Endometrium (tissue), 2 donors: ENCODE measurements at regions not wholly inside any gene's neighbourhood (a gene's known extent, or its start where the extent isn't known, plus 50 kb on each side); places are given as distances from the start of the nearest gene placed in this dataset.
"Not testable (repeated sequence)": the region's sequence is repeated elsewhere in the genome, so short reads cannot be mapped to it uniquely, and the experiment has no call there.

Source experiments
- FAIRE-seq: peaks from 2 replicates; lab custom pipeline; 2012; peaks lifted over from hg19 to GRCh38; lab: Jason Lieb, UNC
- donor health status: control.
- donor health status: control.

DNA sequence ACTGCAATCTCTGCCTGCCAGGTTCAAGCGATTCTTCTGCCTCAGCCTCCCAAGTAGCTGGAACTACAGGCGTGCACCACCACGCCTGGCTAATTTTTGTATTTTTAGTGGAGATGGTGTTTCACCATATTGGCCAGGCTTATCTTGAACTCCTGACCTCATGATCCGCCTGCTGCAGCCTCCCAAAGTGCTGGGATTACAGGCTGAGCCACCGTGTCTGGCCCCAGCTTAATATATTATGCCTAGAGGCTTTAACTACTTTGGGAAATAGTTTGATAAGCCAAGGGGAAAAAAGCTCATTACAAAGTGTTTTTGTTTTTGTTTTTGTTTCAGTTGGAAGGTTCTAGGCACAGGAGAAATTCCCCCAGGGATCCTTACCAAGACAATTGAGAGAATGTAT lies 184.2 kb upstream of the FAM241A start:
- FAIRE-seq: not testable (repeated sequence)

DNA sequence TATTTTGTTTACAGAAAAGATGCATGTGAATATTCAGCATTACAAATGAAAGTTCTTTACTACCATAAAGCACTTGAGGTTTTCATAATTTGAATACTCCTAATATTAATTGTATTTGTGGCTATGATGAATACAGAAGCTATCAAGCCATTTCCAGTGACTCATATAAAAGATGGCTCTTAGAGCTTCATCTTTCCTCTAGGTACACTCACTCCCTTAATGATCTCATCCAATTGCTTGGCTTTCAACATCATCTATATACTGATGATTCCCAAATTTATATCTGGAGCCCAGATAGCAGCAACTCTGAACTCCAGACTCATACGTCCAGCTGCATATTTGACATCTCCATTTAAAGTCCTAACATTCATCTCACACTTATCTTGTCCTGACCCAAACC lies 183.4 kb upstream of the FAM241A start:
- FAIRE-seq: no peak

DNA sequence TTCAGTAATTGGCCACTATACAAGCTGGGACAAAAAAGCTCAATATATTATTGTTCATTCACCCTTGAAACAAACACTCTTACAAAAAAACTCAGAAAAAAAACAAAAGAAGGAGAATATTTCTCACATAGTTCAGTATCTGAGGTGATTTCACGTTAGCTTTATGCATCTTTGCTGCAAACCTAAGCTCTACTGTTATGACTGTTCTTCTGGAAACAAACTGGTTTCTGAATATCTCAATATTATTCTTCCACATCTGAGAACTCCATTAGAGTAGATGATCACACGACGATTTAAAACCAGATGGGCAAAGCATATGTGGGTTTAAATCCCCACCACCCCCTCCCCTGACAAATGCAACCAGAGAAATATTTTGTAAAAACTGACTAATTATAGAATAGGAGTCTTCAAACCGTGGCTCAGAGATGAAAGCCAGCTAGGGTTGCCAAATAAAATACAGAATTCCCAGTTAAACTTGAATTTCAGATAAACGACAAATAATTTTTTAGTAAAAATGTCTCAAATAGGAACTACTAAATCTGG lies 182.0 kb upstream of the FAM241A start:
- FAIRE-seq: no peak

DNA sequence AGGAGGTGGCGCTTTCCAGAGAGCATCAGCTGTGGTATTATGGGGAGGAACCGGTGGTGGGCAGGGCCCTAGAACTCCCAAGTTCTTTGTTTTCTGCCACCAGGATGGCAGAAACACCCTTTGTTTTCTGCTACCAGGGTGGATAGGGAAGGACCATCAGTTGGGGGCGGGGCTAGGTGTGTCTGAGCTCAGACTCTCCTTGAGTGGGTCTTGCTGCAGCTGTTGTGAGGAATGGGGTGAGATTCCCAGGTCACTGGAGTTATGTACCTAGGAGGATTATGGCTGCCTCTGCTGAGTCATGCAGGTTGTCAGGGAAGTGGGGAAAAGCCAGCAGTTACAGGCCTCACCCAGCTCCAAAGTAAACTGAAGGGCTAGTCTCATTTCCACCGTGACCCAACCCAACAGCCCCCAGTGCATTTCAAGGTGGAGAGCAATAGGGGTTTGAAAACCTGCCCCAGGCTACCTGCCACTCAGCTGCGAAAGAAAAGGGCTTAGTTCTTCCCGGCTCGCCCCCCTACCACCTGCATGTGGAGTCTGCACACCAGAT lies 167.8 kb upstream of the FAM241A start:
- no peak for FAIRE-seq

DNA sequence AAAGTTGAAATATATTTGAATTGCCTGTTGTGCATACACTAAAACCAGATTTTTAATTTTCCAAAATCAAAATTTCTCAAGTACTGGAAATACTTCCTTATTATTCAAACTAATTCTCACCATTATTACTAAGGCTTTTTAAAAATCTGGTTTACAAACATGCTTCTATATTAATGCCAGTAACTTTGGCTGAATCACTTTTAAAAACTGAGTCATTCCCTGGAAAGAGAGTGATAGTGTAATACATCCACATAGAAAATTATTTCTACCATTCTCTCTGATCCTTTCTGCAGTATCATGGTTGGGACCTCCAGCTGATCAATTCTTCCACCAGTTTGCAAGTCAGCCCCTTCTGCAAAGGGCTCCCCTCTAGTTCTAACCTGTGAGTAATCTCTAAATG lies 165.3 kb upstream of the FAM241A start:
- no peak for FAIRE-seq

DNA sequence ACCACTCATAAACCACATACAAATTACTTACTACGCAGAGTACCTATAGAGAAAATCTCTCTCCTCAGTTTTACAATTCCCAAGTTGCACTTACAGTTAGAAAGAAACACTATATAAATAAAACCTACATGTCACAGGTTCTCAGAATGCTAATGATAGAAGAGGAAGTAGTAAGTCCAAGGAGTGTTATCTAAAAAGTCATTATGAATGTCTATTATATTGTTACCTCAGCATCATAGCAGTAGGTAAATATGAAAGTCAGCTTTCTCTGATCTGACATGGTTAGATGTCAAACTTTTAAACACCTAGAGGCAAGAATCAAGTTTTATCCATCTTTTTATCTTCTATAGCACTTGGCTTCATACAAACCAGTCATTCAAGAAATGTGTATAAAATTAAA lies 163.2 kb upstream of the FAM241A start:
- no peak for FAIRE-seq

DNA sequence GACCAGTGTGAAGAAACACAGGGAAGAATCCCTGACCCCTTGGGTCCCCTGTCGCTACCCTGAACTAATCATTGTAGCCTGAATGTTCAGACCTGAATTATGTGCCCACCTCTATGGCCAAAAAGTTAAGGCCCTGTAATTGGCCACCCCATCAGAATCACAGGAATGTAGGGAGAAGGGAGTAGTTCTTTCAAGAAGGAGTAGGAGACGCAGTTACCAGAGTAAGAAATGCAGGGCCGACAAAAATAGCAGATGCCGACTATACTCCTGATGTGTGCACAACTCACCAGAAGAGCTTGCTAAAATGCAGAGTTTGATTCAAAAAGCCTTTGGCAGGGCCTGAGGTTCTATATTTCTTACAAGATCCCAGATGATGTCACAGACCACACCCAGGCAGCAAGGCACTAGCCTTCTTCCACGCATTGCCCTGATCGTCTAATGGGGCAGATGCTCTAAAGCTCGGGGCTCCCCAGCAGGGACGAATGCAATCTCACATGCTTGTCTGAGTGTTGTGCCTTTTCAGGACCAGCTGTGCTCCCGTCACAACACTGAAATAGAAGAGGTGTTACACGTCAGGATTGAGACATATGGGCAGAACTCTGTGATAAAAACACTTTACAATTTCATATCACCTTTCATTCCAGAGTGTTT lies 161.0 kb upstream of the FAM241A start:
- no peak for FAIRE-seq

DNA sequence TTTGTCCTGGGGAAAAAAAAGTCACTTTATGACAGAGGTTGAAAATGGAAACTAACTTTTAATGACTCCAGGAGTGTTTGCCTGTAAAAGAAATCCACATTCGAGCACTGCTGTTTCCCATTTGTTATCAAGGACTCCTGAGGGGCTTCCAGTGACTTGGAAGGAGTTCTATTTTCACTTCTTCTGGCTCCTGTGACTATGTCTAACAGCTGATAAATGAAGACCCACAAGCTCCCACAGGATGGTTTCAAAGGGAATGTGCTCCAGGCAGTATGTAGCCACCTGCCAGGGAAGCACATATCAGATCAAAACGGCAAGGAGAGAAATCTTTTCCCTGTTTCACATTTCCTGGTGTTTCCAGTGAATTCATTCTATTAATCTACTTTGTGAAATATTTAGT lies 159.8 kb upstream of the FAM241A start:
- FAIRE-seq: no peak

DNA sequence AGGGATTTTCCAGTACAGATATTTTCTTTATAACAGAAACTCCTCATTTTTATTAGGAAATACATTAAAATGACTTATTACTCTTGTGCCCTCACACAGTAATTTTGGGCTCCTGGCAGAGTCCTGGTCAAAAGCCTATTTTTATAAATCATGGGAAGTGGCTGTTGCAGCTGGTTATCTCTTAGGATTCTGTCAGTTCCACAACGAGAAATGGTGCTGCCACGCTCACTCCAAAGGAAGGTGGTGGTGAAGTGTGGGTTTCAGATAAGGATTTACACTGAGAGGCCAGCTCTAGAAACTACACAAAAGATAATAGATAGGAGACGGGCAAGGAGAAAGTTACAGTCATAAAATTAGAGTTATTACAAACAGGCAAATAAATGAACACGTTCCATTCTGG lies 159.2 kb upstream of the FAM241A start:
- no peak for FAIRE-seq

DNA sequence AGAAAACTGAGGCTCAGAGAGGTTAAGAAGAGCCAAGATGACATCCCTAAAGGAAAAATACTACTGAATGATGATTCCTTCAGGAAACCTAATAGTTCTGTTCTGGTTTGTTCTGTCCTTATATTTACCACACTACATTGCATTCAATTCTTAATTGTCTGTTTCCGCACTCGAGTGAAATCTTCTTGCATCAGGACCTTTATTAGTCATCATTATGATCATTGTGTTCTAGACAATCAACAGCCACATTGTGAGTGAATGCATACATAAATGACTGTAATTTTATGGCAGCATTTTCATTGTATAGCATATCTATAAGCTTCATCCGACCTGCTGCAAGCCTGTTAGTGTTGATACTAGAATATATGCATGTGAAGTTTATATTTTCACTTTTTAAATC lies 156.7 kb upstream of the FAM241A start:
- FAIRE-seq: no peak

DNA sequence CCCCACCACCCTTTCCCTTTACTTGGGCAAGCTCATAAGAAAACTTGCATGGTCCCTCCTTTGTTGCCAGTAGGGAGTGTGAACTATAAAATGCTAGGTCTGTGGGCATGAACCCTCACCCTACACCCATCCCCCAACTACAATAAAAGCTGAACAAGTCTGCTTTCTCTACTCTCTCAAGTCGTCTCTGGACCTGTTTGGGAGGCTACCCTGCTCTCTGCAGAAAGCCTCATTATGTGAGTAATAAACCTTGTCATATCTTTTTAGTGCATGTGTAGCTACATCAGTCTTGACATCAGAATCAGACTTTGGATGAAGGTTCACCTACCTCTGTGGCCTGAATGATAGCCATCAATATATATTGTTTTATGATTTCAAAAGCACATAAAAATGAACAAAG lies 155.4 kb upstream of the FAM241A start:
- no peak for FAIRE-seq

DNA sequence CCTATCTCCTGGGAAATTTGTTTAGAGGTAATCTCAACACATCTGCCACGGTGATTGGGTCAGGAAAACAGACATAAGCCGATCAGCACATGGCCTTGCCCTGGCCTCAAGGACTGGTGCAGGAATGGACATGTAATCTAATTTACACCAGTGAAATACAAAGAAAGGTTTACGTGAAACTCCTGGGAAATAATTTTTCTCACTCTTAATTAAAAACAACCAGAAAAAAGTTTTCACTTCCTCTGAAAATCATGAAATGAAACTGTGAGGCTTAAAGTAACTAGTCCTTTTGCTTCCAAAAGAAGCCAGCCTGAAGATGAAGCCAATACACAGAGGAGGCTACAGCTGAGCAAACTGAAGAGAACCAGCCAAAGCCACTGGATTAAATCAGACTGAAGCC lies 154.1 kb upstream of the FAM241A start:
- FAIRE-seq: no peak

DNA sequence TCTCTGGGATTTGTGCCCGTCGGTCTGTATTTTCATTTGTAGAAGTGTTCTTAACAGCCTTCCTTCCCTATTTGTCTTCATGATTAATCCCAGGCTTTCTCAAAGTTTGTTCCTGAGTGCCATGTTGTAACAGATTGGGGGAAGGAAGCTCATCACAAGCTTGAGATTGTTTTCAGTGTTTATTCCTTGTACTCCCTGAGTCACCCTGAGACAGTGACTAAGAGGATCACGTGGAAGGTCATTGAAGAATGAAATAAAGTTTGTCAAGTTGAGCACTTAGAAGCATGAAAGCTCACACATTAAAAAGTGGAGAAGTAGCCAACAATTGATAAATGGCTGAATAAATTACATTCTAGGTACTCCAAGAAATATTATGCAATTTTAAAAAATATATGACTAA lies 153.5 kb upstream of the FAM241A start:
- FAIRE-seq: no peak

DNA sequence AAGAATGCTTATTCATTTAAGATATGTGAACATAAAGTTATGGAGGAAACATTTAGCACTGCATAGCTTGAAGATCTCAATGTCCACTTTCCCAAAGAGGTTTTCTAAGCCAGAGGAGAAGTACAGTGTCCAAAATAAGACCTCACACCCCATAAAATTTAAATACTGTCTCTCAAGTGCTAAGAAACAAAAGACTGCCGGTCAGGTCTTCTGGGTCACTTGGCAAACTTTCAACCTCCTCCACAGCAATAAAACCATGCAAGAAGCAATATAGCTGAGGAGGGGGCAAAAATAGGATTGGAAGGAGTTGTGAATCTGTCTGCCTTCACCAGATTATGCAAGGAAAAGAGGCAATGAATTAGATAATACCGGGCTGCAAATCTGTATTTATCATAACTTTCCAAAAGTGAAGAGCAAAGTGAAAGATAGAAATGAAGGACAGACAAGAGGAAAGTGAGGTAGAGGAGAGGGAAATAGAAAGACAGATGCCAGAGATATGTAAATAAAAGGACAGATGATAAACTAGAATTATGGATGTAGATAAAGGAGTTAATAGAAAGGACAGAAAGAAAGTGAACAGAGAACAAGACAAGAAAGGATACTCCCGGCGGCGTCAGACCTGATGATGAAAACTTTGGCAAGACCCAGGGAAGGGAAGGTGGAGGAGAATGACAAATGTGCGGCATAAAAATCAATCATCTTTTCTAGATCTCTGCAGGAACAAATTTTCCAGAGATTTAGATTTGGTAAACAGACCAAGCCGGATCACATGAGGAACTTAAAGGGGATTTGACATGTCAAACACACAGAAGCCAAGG lies 152.7 kb upstream of the FAM241A start:
- FAIRE-seq: no peak

DNA sequence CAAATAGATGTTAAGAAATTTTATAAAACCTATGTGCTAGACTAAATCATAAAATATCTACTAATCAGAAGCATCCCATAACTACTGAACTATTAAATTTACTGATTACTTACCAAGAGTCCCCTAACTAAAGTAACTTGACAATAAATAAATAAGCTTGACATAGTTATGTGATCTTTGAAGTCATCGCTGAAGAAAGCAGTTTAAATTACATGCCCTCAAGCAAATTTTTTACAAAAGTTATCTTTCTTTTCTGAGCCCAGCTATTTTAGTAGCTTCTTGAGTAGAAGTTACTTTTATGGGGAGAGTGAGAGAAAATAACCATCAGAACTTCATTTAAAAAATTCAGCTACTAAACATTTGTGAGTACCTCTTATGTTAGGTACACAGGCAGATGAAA lies 150.9 kb upstream of the FAM241A start:
- FAIRE-seq: no peak

DNA sequence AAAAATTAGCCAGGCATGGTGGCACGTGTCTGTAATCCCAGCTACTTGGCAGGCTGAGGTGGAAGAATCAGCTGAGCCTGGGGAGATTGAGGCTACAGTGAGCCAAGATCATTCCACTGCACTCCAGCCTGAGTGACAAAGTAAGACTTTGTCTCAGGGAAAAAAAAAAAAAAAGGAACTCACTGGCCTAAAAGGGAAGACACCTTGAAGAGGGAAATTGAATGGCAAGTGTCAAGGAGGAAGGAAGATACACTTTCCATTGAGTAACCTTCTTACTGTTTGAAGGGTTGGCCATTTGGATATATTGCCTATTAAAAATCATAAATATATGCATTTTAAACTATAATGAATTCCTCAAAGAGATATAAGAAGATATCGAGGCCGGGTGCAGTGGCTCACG lies 147.5 kb upstream of the FAM241A start:
- no peak for FAIRE-seq

DNA sequence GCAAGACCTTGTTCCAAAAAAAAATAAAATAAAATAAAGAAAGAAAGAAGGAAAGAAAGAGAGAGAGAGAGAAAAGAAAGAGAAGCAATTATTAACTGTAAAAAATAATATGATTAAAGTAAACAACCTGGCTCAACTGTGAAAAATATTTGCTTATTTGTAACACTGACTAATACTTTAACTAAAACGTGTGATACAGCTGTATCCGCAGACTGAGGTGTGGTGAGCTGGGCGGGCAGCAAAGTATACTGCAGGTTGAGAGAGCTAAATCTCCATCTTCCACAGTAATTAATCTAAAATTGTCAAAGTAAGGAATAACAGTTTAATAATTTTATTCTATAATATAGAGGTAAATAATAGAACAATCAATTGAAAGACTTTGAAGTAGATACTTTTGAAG lies 145.5 kb upstream of the FAM241A start:
- no peak for FAIRE-seq

DNA sequence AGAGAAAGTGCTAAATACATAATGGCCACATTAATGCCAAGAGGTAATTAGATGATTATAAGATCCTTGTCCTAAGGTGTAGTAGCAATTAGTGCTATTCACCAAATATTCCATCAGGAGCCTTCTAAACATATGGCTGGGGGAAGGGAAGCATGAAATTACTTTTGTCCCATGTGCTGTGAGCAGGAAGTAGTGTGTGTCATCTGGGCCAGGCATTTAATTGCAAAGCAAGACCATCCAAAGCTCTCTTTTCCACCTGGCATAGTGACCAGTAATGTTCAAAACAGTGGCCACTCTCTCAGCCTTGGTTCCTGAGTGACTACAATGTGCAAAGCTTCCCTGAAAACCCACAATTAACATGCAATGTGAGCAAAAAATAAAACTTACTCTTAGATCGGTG lies 144.2 kb upstream of the FAM241A start:
- FAIRE-seq: no peak

DNA sequence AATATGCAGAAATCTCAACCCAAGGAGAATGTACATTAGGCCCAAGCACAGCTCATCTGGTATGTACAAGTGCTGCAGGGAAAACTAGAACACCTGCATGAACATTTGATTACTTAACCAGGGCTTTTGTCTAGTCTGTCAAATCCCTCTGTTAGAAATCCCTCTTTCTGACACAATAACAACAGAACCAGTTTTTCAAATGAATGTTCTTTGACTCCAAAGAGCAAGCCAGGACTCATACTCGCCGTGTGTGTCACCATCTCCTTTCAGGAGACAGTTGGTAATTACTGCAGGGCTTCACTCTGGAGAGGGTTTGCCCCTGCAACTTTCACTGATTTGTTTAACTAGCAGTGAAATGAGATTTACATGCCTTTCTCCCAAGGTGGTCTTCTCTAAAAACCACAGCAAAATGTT lies 143.0 kb upstream of the FAM241A start:
- FAIRE-seq: no peak

DNA sequence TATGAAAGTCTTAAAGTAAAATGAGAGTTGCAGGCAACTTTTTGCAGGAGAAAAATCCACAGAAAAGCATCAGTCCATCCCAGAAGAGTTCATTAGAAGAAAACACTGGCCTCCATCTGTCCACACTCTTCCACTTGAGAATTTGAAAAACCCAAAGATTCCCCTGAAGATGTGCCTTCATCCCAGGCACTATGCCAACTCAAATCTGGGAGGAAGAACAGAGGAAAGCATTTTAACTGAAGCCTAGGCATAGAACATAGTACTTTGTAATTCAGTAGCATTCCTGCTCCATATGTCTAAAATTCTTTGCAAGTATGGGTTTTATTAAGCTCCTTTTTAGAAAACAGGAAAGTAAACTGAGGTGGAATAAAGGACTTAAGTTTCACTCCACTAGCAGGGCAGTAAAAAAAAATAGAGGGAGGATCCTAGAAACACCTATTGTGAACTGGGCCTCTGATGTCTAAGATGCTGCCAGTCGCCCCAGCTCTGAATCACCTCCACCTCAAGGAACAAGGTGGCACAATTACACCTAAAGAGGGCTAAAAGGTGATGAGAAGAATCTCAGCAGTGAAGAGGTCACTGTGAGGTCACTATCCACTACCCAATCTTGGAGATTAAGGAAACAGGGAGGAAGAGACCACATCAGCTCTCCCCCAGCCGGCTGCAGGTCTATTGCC lies 141.9 kb upstream of the FAM241A start:
- no peak for FAIRE-seq

DNA sequence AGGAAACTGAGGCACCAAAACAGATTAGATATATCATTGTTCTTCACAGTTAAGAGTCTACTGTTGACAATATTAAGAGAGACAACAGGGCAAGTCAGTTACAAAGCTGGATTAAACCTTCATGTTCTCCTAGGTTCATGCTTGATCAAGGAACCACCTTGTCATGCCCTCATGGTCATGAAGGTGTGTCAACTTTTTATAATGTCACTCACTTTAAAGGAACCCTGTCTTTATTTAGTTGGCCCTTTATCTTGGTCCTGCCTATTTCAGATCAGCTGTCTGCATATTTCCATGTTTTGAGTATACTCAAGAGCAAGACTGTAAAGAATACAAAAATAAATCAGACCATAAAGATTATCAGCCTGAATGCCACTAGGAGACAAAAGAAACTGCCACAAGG lies 140.2 kb upstream of the FAM241A start:
- no peak for FAIRE-seq

DNA sequence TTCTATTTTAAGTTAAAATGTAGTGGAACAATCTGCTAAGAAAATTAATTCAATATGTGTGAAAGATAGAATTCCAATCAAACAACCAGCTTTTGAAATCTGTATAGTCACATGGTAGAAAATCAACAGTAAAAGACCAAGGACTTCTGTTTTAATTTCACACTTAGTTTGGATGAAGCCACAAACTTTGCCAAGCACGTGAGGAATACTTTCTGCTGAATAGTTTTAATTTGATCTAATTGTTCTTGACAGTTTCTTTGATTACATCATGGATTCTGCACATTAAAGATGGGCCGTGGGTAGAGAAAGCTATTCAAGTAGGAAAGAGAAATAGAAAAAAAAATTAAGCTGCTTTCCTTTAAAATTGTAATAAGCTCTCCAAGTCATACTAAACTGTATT lies 137.9 kb upstream of the FAM241A start:
- FAIRE-seq: no peak

DNA sequence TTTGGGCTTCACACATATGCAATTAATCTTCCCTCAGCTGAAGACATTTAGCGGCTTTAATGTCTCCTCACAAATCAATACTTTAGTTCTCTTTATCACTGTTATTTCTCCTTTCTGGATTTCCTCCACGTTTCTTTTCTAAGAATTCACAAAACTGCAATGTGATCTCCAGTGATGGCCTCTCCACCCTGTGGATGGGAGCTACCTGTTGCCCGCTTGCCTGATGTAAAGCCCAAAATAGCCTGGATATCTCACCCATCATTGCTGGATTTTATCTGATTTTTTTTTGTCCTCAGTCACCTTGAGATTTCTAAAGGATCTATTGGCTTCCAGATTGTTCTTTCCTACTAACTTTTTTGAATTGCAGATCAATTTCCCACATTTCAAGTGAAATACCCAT lies 129.3 kb upstream of the FAM241A start:
- no peak for FAIRE-seq
